GM21515 (cell line): ENCODE measurements at regions not wholly inside any gene's neighbourhood (a gene's known extent, or its start where the extent isn't known, plus 50 kb on each side); places are given as distances from the start of the nearest gene placed in this dataset.

Experiments used
- ATAC-seq: cut with Tn5 transposase; IDR thresholded peaks from one replicate; pipeline ENCODE4 v1.9.1; 2021; ENCODE audit not compliant: unreplicated experiment

GRCh38 chr3:117788061-117788460, 1078.5 kb downstream of the TUSC7 start:
- ATAC-seq: no peak

GRCh38 chr3:117788506-117788905, 1078.9 kb downstream of the TUSC7 start:
- no peak for ATAC-seq

- ATAC-seq: no peak
Measured at GRCh38 chr3:117790235-117790987, 1080.8 kb downstream of the TUSC7 start.

GRCh38 chr3:117793622-117794265, 1084.2 kb downstream of the TUSC7 start:
- ATAC-seq: no peak

- no peak for ATAC-seq
Measured at GRCh38 chr3:117798221-117798620, 1088.6 kb downstream of the TUSC7 start.

GRCh38 chr3:117798687-117799386, 1089.3 kb downstream of the TUSC7 start:
- no peak for ATAC-seq

GRCh38 chr3:117799387-117799735, 1089.8 kb downstream of the TUSC7 start:
- ATAC-seq: no peak

GRCh38 chr3:117801912-117802239, 1092.3 kb downstream of the TUSC7 start:
- ATAC-seq: no peak

- ATAC-seq: no peak
Measured at GRCh38 chr3:117809186-117810081, 1099.9 kb downstream of the TUSC7 start.

- ATAC-seq: no peak
Measured at GRCh38 chr3:117811786-117812185, 1102.2 kb downstream of the TUSC7 start.

- ATAC-seq: no peak
Measured at GRCh38 chr3:117814975-117815374, 1105.4 kb downstream of the TUSC7 start.

GRCh38 chr3:117817103-117817502, 1107.5 kb downstream of the TUSC7 start:
- ATAC-seq: no peak

GRCh38 chr3:117818592-117818991, 1109.0 kb downstream of the TUSC7 start:
- ATAC-seq: no peak

- ATAC-seq: no peak
Measured at GRCh38 chr3:117820658-117821299, 1111.2 kb downstream of the TUSC7 start.

- ATAC-seq: no peak
Measured at GRCh38 chr3:117822416-117822815, 1112.8 kb downstream of the TUSC7 start.

GRCh38 chr3:117836296-117836695, 1126.7 kb downstream of the TUSC7 start:
- no peak for ATAC-seq

- ATAC-seq: no peak
Measured at GRCh38 chr3:117837391-117837790, 1127.8 kb downstream of the TUSC7 start.

GRCh38 chr3:117842086-117842485, 1132.5 kb downstream of the TUSC7 start:
- no peak for ATAC-seq

GRCh38 chr3:117843356-117843755, 1133.8 kb downstream of the TUSC7 start:
- ATAC-seq: no peak

GRCh38 chr3:117844676-117845075, 1135.1 kb downstream of the TUSC7 start:
- no peak for ATAC-seq

GRCh38 chr3:117846238-117846637, 1136.7 kb downstream of the TUSC7 start:
- ATAC-seq: no peak
